ENCODE measurements at regions not wholly inside any gene's neighbourhood (a gene's known extent, or its start where the extent isn't known, plus 50 kb on each side); places are given as distances from the start of the nearest gene placed in this dataset.

DNA sequence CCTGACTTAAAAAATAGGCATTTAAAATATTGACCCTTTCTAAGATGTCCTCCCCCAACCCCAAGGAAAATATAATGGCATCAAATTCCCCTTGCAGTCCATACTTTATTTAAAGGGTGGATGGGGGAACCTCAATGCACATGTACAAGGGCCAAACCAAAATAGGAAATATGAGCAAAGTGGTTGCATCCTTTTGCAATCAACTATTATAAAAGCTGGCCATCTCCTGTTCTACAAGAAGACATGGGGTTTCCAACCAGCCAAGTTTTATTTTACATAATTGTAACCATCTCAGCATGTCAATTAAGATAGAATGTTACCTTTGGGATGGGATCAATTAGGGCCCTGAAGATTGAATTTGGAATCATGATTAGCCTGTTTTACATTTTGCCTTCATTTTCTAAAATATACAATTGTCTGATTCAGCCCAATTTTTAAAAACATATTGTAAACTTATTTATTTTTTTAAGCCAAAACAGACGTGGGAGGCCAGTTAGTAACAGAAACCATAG lies 146.7 kb upstream of the NFIA start:
- no peaks in the 10 kb centered on the region for H3K9me3 ChIP-seq
- no peak overlapping the region for H3K27ac ChIP-seq
- no peak overlapping the region for H3K4me3 ChIP-seq
- no peaks in the 10 kb centered on the region for H3K36me3 ChIP-seq
- DNase-seq (ENCODE audit: low spot score in 2 of 2): no peak
- no peak for TF ChIP-seq POLR2A (IDR thresholded peaks at IDR 0.05)
- TF ChIP-seq, protein P1, sequence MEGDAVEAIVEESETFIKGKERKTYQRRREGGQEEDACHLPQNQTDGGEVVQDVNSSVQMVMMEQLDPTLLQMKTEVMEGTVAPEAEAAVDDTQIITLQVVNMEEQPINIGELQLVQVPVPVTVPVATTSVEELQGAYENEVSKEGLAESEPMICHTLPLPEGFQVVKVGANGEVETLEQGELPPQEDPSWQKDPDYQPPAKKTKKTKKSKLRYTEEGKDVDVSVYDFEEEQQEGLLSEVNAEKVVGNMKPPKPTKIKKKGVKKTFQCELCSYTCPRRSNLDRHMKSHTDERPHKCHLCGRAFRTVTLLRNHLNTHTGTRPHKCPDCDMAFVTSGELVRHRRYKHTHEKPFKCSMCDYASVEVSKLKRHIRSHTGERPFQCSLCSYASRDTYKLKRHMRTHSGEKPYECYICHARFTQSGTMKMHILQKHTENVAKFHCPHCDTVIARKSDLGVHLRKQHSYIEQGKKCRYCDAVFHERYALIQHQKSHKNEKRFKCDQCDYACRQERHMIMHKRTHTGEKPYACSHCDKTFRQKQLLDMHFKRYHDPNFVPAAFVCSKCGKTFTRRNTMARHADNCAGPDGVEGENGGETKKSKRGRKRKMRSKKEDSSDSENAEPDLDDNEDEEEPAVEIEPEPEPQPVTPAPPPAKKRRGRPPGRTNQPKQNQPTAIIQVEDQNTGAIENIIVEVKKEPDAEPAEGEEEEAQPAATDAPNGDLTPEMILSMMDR (IDR thresholded peaks at IDR 0.05): no peak
- no peak for TF ChIP-seq EP300 (IDR thresholded peaks at IDR 0.05)
- H3K4me1 ChIP-seq: peaks cover 0 to 11% (median 0%) of the 10 kb centered on the region in 4 donors
- 15% methylated on average over 1 of the region's 1 CpG for WGBS, 2 donors
- H3K27me3 ChIP-seq: no peaks in the 10 kb centered on the region

DNA sequence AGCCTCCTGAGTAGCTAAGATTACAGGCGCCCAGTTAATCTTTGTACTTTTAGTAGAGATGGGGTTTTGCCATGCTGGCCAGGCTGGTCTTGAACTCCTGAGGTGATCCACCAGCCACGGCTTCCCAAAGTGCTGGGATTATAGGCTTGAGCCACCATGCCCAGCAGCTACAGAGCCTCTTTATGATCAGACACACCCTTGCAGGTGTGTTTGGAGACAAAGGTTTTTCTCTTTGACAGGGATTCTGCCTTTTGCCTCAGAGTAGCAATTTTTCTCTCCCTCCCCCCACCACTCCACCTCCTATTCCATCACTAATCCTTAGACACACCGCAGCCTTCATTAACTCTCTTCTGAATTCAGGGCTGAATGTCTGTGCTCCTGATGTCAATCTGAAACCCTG lies 152.2 kb upstream of the NFIA start:
- Histone ChIP-seq H3K36me3 (no peaks in the 10 kb centered on the region), H3K27ac (no peak overlapping the region), H3K9me3 (no peaks in the 10 kb centered on the region), H3K4me3 (no peak overlapping the region), H3K4me1 (peaks cover 0 to 2% (median 0%) of the 10 kb centered on the region in 4 donors), H3K27me3 (no peaks in the 10 kb centered on the region)
- TF ChIP-seq, protein P1 (IDR thresholded peaks at IDR 0.05): no peak
- TF ChIP-seq EP300 (IDR thresholded peaks at IDR 0.05): no peak
- no peak for TF ChIP-seq POLR2A (IDR thresholded peaks at IDR 0.05)
- DNase-seq (ENCODE audit: low spot score in 2 of 2): no peak
- 92 to 94% methylated on average over 3 of the region's 3 CpGs for WGBS, 2 donors

DNA sequence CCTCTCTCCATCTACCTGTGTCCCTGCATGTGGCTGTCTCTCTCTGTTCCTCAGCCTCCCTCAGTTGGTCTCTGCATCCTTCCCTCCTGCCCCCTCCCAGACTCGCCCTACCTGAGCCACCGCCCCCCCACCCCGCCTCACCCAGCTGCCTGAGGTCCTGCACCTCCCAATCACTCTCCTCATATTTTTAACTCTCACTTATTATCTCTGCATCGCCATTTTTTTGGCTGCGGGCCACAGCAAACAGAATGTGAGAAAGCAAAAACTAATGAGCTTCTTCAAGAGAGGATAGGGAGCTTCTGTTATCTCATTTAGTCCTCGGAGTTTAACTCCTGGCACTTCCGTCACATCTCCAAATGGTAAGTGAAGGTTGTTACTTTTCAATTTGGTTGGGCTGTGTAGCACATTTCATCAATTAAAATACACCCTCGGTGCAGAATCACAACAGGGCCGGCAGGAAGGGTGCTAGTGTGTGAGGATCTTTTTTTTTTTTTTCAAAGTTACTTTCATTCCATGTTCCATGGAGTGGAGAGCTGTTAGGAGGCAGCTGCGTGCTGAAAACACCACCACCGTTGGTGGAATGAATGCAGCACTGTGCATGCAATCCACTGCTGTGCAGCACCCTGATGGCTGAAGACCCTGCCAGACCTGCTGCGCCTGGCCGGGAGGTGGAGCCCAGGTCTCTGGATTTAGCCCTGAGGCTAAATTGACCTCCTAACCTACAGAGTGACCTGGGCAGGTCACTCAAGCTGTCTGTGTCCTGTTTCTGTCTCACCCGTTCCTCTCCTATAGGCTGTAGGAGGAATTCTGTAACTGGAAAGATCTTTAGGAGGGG lies 157.2 kb upstream of the NFIA start:
- Histone ChIP-seq H3K4me3 (no peak overlapping the region), H3K36me3 (no peaks in the 10 kb centered on the region), H3K4me1 (peaks cover 0 to 32% (median 9%) of the 10 kb centered on the region in 4 donors), H3K27me3 (no peaks in the 10 kb centered on the region), H3K9me3 (no peaks in the 10 kb centered on the region), H3K27ac (no peak overlapping the region)
- DNase-seq (ENCODE audit: low spot score in 2 of 2): no peak
- TF ChIP-seq POLR2A (IDR thresholded peaks at IDR 0.05) (no peak), EP300 (IDR thresholded peaks at IDR 0.05) (no peak)
- TF ChIP-seq, protein P1 (IDR thresholded peaks at IDR 0.05): no peak
- WGBS, 2 donors: 56 to 62% methylated on average over 14 of the region's 14 CpGs

DNA sequence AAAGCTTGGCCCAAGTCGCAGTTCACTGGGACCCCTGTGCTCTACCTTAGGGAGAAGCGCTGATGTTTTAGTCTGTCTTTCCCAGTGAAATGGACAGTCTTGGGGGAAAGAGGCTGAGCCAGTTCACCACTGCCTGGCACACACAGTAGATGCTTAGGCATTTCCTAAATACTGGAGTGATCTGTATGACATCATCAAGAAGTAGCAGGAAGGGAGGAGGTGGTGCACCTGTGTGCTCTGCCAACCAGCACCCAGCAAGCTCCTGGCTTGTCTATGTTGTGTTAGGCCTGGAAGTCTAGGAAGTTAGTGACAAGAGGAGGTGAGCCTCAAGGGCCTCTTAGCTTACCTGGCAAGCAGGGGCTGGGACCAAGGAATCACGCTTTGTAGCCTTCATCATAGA lies 158.2 kb upstream of the NFIA start:
- Histone ChIP-seq H3K9me3 (no peaks in the 10 kb centered on the region), H3K27ac (no peak overlapping the region), H3K4me3 (no peak overlapping the region), H3K36me3 (no peaks in the 10 kb centered on the region), H3K4me1 (peaks cover 0 to 32% (median 9%) of the 10 kb centered on the region in 4 donors), H3K27me3 (no peaks in the 10 kb centered on the region)
- 92 to 100% methylated on average over 3 of the region's 3 CpGs for WGBS, 2 donors
- TF ChIP-seq, protein P1 (IDR thresholded peaks at IDR 0.05): no peak
- TF ChIP-seq POLR2A (IDR thresholded peaks at IDR 0.05): no peak
- no peak for TF ChIP-seq EP300 (IDR thresholded peaks at IDR 0.05)
- DNase-seq (ENCODE audit: low spot score in 2 of 2): no peak

DNA sequence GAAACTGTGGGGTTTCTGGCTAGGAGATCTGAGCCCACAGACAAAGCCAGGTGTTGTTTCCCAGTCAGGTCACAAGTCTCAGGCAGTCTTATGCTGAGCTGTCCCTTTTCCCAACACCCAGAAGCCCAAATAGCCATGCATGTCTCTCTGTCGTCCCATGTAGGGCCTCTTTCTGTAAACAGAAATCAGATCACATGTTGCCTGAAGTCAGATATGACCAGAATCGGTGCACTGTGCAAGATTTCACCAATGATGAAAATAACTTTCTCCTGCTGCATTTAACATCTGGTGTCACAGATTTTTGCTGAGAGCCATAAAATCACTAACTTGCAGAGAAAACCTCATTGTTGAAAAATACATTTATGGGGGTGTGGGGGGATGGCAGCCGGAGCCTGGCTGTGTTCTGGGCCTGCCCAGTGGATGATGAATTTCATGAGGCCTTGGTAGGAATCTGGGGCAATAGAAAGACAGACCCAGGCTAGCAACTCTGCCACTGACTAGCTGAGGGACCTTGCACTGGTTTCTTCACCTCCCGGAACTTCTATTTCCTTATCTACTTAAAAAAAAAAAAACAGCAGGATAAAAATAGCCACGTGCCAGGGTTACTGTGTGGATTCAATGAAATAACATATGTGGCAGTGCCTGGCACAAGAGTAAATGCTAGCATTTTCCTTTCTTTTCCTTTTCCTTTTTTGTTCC lies 158.8 kb upstream of the NFIA start:
- Histone ChIP-seq H3K27me3 (no peaks in the 10 kb centered on the region), H3K9me3 (no peaks in the 10 kb centered on the region), H3K4me3 (no peak overlapping the region), H3K36me3 (no peaks in the 10 kb centered on the region), H3K27ac (peak overlapping the region in 2 of 4 donors; percentile 8 to 66), H3K4me1 (peaks cover 0 to 32% (median 9%) of the 10 kb centered on the region in 4 donors)
- TF ChIP-seq POLR2A (IDR thresholded peaks at IDR 0.05) (no peak), EP300 (IDR thresholded peaks at IDR 0.05) (no peak)
- TF ChIP-seq, protein P1 (IDR thresholded peaks at IDR 0.05): no peak
- no peak for DNase-seq (ENCODE audit: low spot score in 2 of 2)
- 26 to 30% methylated on average over 5 of the region's 5 CpGs for WGBS, 2 donors

Data from tibial nerve (tissue), 4 donors.